ENCODE measurements at regions not wholly inside any gene's neighbourhood (a gene's known extent, or its start where the extent isn't known, plus 50 kb on each side); places are given as distances from the start of the nearest gene placed in this dataset.

- DNase-seq (no peak), ATAC-seq (no peak)
- H3K9me3 Mint-ChIP-seq (ENCODE audit: low read depth) = peaks cover 10% of the 10 kb centered on the region
- CTCF ChIA-PET = no interaction called here
- no peak overlapping the region for H3K27ac Mint-ChIP-seq
- no peaks in the 10 kb centered on the region for H3K36me3 Mint-ChIP-seq
- no peaks in the 10 kb centered on the region for H3K4me1 Mint-ChIP-seq
- no peak overlapping the region for H3K4me3 Mint-ChIP-seq
- no peaks in the 10 kb centered on the region for H3K27me3 Mint-ChIP-seq
These were observed 511.3 kb upstream of the ADAMTS16 start for GRCh38 chr5:4628645-4629385.

GRCh38 chr5:4630031-4630430 is 510.1 kb upstream of the ADAMTS16 start:
- DNase-seq = no peak
- no peaks in the 10 kb centered on the region for H3K36me3 Mint-ChIP-seq
- no peaks in the 10 kb centered on the region for H3K4me1 Mint-ChIP-seq
- H3K4me3 Mint-ChIP-seq = no peak overlapping the region
- peaks cover 10% of the 10 kb centered on the region for H3K9me3 Mint-ChIP-seq (ENCODE audit: low read depth)
- H3K27me3 Mint-ChIP-seq = no peaks in the 10 kb centered on the region
- no peak for ATAC-seq
- H3K27ac Mint-ChIP-seq = no peak overlapping the region
- CTCF ChIA-PET = no interaction called here

GRCh38 chr5:4634342-4634741 is 505.8 kb upstream of the ADAMTS16 start:
- ATAC-seq = no peak
- no peak for DNase-seq
- Mint-ChIP-seq H3K4me1 (no peaks in the 10 kb centered on the region), H3K9me3 (ENCODE audit: low read depth) (peaks cover 4% of the 10 kb centered on the region), H3K27me3 (no peaks in the 10 kb centered on the region), H3K27ac (no peak overlapping the region), H3K36me3 (no peaks in the 10 kb centered on the region), H3K4me3 (no peak overlapping the region)
- CTCF ChIA-PET = no interaction called here

GRCh38 chr5:4636378-4636777 is 503.8 kb upstream of the ADAMTS16 start:
- H3K27ac Mint-ChIP-seq = no peak overlapping the region
- ATAC-seq (no peak), DNase-seq (no peak)
- CTCF ChIA-PET = no interaction called here
- no peaks in the 10 kb centered on the region for H3K27me3 Mint-ChIP-seq
- H3K4me3 Mint-ChIP-seq = no peak overlapping the region
- H3K36me3 Mint-ChIP-seq = no peaks in the 10 kb centered on the region
- H3K9me3 Mint-ChIP-seq (ENCODE audit: low read depth) = no peaks in the 10 kb centered on the region
- no peaks in the 10 kb centered on the region for H3K4me1 Mint-ChIP-seq

DNA sequence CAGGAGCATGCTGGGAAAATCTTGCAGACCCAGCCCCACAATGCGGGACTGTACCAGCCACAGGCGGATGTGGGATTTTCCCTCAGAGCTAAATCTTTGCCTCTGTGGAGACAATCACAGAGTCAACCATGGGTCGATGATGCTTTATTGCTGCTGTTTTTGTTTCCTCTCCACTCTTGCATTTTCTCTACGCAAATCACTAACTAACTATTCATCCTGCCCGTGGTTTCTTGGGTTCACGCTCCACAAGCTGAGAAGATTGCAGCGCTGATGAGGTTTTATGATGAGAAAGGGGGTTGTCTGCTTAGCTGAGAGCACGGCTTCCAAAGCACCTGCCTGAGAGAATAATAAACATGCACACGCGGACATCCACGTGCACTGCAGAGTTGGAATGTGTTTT is 500.2 kb upstream of the ADAMTS16 start:
- Mint-ChIP-seq H3K27ac (no peak overlapping the region), H3K27me3 (no peaks in the 10 kb centered on the region), H3K9me3 (ENCODE audit: low read depth) (peaks cover 1% of the 10 kb centered on the region), H3K4me3 (no peak overlapping the region), H3K4me1 (no peaks in the 10 kb centered on the region), H3K36me3 (no peaks in the 10 kb centered on the region)
- ATAC-seq (no peak), DNase-seq (no peak)
- CTCF ChIA-PET = no interaction called here

- ATAC-seq = no peak
- Mint-ChIP-seq H3K27me3 (no peaks in the 10 kb centered on the region), H3K4me3 (no peak overlapping the region), H3K4me1 (no peaks in the 10 kb centered on the region), H3K36me3 (no peaks in the 10 kb centered on the region), H3K27ac (no peak overlapping the region), H3K9me3 (ENCODE audit: low read depth) (peaks cover 4% of the 10 kb centered on the region)
- DNase-seq = no peak
- CTCF ChIA-PET = no interaction called here
These were observed 499.3 kb upstream of the ADAMTS16 start for GRCh38 chr5:4640795-4641194.

GRCh38 chr5:4642525-4642924 is 497.6 kb upstream of the ADAMTS16 start:
- no peaks in the 10 kb centered on the region for H3K36me3 Mint-ChIP-seq
- H3K4me3 Mint-ChIP-seq = no peak overlapping the region
- ATAC-seq = no peak
- H3K4me1 Mint-ChIP-seq = no peaks in the 10 kb centered on the region
- no peak for DNase-seq
- H3K27me3 Mint-ChIP-seq = no peaks in the 10 kb centered on the region
- peaks cover 4% of the 10 kb centered on the region for H3K9me3 Mint-ChIP-seq (ENCODE audit: low read depth)
- H3K27ac Mint-ChIP-seq = no peak overlapping the region
- CTCF ChIA-PET = no interaction called here

- no peaks in the 10 kb centered on the region for H3K27me3 Mint-ChIP-seq
- peaks cover 4% of the 10 kb centered on the region for H3K9me3 Mint-ChIP-seq (ENCODE audit: low read depth)
- H3K27ac Mint-ChIP-seq = no peak overlapping the region
- CTCF ChIA-PET = no interaction called here
- no peak overlapping the region for H3K4me3 Mint-ChIP-seq
- no peaks in the 10 kb centered on the region for H3K36me3 Mint-ChIP-seq
- DNase-seq (no peak), ATAC-seq (no peak)
- no peaks in the 10 kb centered on the region for H3K4me1 Mint-ChIP-seq
These were observed 496.9 kb upstream of the ADAMTS16 start for GRCh38 chr5:4643190-4643589.

- H3K27ac Mint-ChIP-seq = no peak overlapping the region
- no peaks in the 10 kb centered on the region for H3K27me3 Mint-ChIP-seq
- DNase-seq = no peak
- CTCF ChIA-PET = no interaction called here
- H3K36me3 Mint-ChIP-seq = no peaks in the 10 kb centered on the region
- no peaks in the 10 kb centered on the region for H3K4me1 Mint-ChIP-seq
- H3K9me3 Mint-ChIP-seq (ENCODE audit: low read depth) = peaks cover 4% of the 10 kb centered on the region
- no peak overlapping the region for H3K4me3 Mint-ChIP-seq
- no peak for ATAC-seq
These were observed 496.2 kb upstream of the ADAMTS16 start for GRCh38 chr5:4643960-4644359.

DNA sequence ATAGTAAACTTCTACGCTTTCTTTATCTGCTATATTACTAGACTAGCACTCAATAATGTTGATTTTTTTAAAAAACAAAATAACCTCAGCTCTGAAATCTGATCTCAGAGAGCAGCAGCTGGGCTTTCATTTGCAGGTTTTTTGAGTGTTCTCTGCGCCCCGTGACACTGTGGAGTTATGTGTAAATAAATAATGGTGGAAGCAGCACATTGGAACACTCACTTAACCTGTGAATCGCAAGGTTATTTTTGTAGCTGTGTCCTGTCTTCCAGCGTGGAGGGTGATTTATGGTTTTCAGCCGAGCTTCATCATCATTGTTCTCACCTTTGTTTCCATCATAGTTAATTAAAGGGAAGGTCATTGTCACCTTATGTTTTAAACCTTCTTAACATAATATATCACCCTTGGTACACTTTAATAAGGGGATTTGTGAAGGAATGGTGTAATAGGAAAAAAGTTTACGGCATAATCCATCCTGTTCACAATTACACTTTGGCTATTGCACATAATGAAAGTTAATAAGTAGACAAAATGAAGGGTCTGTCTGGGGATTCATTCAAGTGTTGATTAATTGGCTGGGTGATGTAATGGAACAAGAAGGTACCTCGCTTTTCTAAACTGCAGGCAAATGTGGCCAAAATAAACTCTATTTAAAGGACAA is 493.3 kb upstream of the ADAMTS16 start:
- Mint-ChIP-seq H3K4me3 (no peak overlapping the region), H3K27ac (no peak overlapping the region), H3K9me3 (ENCODE audit: low read depth) (peaks cover 10% of the 10 kb centered on the region), H3K27me3 (no peaks in the 10 kb centered on the region), H3K4me1 (no peaks in the 10 kb centered on the region), H3K36me3 (no peaks in the 10 kb centered on the region)
- ATAC-seq (no peak), DNase-seq (no peak)
- CTCF ChIA-PET = no interaction called here

- CTCF ChIA-PET = no interaction called here
- Mint-ChIP-seq H3K9me3 (ENCODE audit: low read depth) (peaks cover 10% of the 10 kb centered on the region), H3K4me1 (no peaks in the 10 kb centered on the region), H3K27me3 (no peaks in the 10 kb centered on the region), H3K4me3 (no peak overlapping the region), H3K27ac (no peak overlapping the region), H3K36me3 (no peaks in the 10 kb centered on the region)
- ATAC-seq = no peak
- DNase-seq = no peak
These were observed 492.2 kb upstream of the ADAMTS16 start for GRCh38 chr5:4647955-4648354.

- no peaks in the 10 kb centered on the region for H3K27me3 Mint-ChIP-seq
- no peak for DNase-seq
- H3K36me3 Mint-ChIP-seq = no peaks in the 10 kb centered on the region
- CTCF ChIA-PET = no interaction called here
- no peak overlapping the region for H3K4me3 Mint-ChIP-seq
- H3K9me3 Mint-ChIP-seq (ENCODE audit: low read depth) = peaks cover 8% of the 10 kb centered on the region
- ATAC-seq = no peak
- no peak overlapping the region for H3K27ac Mint-ChIP-seq
- no peaks in the 10 kb centered on the region for H3K4me1 Mint-ChIP-seq
These were observed 488.1 kb upstream of the ADAMTS16 start for GRCh38 chr5:4651806-4652565.

DNA sequence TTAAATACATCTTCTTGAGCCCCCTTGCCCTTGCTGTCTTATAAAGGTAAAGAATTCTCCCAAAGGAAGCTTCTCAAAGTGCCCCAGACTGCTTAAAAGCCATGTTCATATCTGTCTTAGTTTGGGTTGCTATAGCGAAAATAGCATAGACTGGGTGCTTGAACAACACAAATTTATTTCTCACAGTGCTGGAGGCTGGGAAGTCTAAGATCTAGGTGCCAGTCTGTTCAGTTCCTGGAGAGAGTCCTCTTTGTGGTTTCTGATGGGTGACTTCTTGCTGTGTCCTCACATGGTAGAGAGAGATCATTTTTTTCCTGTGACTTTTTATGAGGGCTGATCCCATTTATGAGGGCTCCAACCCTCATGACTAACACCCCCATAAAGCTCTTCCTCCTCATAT is 486.7 kb upstream of the ADAMTS16 start:
- Mint-ChIP-seq H3K27me3 (no peaks in the 10 kb centered on the region), H3K9me3 (ENCODE audit: low read depth) (peaks cover 12% of the 10 kb centered on the region), H3K27ac (no peak overlapping the region), H3K36me3 (no peaks in the 10 kb centered on the region), H3K4me3 (no peak overlapping the region), H3K4me1 (no peaks in the 10 kb centered on the region)
- ATAC-seq (no peak), DNase-seq (no peak)
- CTCF ChIA-PET = no interaction called here

GRCh38 chr5:4659851-4660250 is 480.3 kb upstream of the ADAMTS16 start:
- no peaks in the 10 kb centered on the region for H3K4me1 Mint-ChIP-seq
- ATAC-seq (no peak), DNase-seq (no peak)
- H3K4me3 Mint-ChIP-seq = no peak overlapping the region
- no peaks in the 10 kb centered on the region for H3K36me3 Mint-ChIP-seq
- no peaks in the 10 kb centered on the region for H3K27me3 Mint-ChIP-seq
- H3K9me3 Mint-ChIP-seq (ENCODE audit: low read depth) = peaks cover 16% of the 10 kb centered on the region
- H3K27ac Mint-ChIP-seq = no peak overlapping the region
- CTCF ChIA-PET = no interaction called here

Measured in activated CD8-positive, alpha-beta memory T cell treated with anti-CD3 and anti-CD28 coated beads, Interleukin-2, amount 10 ng/mL, durations not matched to agents 7 days and 5 days (primary cell).